ENCODE measurements at regions not wholly inside any gene's neighbourhood (a gene's known extent, or its start where the extent isn't known, plus 50 kb on each side); places are given as distances from the start of the nearest gene placed in this dataset.

DNA sequence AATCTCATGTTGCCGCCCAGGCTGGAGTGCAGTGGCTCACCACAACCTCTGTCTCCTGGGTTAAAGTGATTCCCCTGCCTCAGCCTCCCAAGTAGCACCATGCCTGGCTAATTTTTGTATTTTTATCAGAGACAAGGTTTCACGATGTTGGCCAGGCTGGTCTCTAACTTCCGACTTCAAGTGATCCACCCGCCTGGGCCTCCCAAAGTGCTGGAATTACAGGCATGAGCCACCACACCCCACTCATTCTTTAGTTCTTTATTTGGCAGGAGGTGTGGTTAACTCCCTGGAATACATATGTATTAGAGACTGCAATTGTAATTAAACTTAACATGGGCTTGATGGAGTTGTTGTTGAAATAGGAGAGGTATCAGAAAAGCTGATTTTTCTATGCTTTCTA is 1396.9 kb upstream of the IGFBP7 start:
- Histone ChIP-seq H3K4me2 (ENCODE audit: insufficient read depth, low read length) (no peak overlapping the region), H3K27me3 (ENCODE audit: control insufficient read depth in 2 of 2, insufficient read depth in 2 of 2, low read length in 2 of 2) (no peaks in the 10 kb centered on the region), H3K9me1 (replicated peaks; ENCODE audit: control insufficient read depth, extremely low read depth, insufficient read depth, low read length) (no peaks in the 10 kb centered on the region), H3K9me3 (replicated peaks; ENCODE audit: control insufficient read depth, insufficient read depth, low read length) (no peaks in the 10 kb centered on the region), H2AFZ (ENCODE audit: low read depth, low read length) (no peak overlapping the region), H3K36me3 (ENCODE audit: control insufficient read depth in 2 of 2, extremely low read depth in 1 of 2, insufficient read depth in 2 of 2, low read length in 2 of 2) (no peaks in the 10 kb centered on the region), H4K20me1 (replicated peaks; ENCODE audit: control insufficient read depth, extremely low read depth, insufficient read depth, low read length) (no peaks in the 10 kb centered on the region), H3K27ac (ENCODE audit: insufficient read depth, low read depth, low read length) (no peak overlapping the region), H3K79me2 (ENCODE audit: control insufficient read depth, insufficient read depth, low read length) (no peaks in the 10 kb centered on the region), H3K4me1 (ENCODE audit: control insufficient read depth, extremely low read depth, insufficient read depth, low read length) (no peaks in the 10 kb centered on the region), H3K4me3 (replicated peaks in 1 of 3; ENCODE audit: insufficient read depth in 1 of 3, low read depth in 1 of 3, low read length in 3 of 3) (no peak overlapping the region), H3K9ac (replicated peaks; ENCODE audit: extremely low read depth, insufficient read depth, low read length) (no peak overlapping the region)
- POLR2A ChIA-PET = no interaction called here
- intact Hi-C loops (cut with micrococcal nuclease) = no loop called here
- CTCF ChIA-PET = no interaction called here
- dilution Hi-C loops (cut with MboI; ENCODE audit: extremely low pct_ligation_motif_present, low sequenced_read_pairs) = no loop called here
- DNase-seq (ENCODE audit: low read depth, low spot score) (no peak), FAIRE-seq (no peak)
- no peak for TF ChIP-seq POLR2A (IDR thresholded peaks at IDR 0.05; ENCODE audit: low read depth, low read length)
- TF ChIP-seq EZH2 (IDR thresholded peaks at IDR 0.05; ENCODE audit: borderline replicate concordance, low read depth, low read length, severe bottlenecking) = no peak
- TF ChIP-seq, protein P1, sequence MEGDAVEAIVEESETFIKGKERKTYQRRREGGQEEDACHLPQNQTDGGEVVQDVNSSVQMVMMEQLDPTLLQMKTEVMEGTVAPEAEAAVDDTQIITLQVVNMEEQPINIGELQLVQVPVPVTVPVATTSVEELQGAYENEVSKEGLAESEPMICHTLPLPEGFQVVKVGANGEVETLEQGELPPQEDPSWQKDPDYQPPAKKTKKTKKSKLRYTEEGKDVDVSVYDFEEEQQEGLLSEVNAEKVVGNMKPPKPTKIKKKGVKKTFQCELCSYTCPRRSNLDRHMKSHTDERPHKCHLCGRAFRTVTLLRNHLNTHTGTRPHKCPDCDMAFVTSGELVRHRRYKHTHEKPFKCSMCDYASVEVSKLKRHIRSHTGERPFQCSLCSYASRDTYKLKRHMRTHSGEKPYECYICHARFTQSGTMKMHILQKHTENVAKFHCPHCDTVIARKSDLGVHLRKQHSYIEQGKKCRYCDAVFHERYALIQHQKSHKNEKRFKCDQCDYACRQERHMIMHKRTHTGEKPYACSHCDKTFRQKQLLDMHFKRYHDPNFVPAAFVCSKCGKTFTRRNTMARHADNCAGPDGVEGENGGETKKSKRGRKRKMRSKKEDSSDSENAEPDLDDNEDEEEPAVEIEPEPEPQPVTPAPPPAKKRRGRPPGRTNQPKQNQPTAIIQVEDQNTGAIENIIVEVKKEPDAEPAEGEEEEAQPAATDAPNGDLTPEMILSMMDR (IDR thresholded peaks at IDR 0.05; ENCODE audit: extremely low read depth in 1 of 2, insufficient read depth in 1 of 2, low read depth in 1 of 2, low read length in 2 of 2) = no peak
- no peak for TF ChIP-seq FOS (IDR thresholded peaks at IDR 0.05; ENCODE audit: borderline replicate concordance, insufficient read depth, low read length)
- no peak for TF ChIP-seq POLR2AphosphoS5 (IDR thresholded peaks at IDR 0.05; ENCODE audit: insufficient read depth, low read depth, low read length)
- TF ChIP-seq JUN (IDR thresholded peaks at IDR 0.05; ENCODE audit: borderline replicate concordance, insufficient read depth, insufficient read length, low read depth) = no peak
- TF ChIP-seq, protein P2, sequence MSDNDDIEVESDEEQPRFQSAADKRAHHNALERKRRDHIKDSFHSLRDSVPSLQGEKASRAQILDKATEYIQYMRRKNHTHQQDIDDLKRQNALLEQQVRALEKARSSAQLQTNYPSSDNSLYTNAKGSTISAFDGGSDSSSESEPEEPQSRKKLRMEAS (IDR thresholded peaks at IDR 0.05; ENCODE audit: insufficient read depth, insufficient read length) = no peak
- no peak for TF ChIP-seq GATA2 (IDR thresholded peaks at IDR 0.05; ENCODE audit: insufficient read depth, insufficient read length, low read depth, low read length)
- BruUV-seq (replicated peaks) = no TSS peak

All from endothelial cell of umbilical vein (primary cell).